Coronary artery (tissue), 2 donors: ENCODE measurements at regions not wholly inside any gene's neighbourhood (a gene's known extent, or its start where the extent isn't known, plus 50 kb on each side); places are given as distances from the start of the nearest gene placed in this dataset.

Source experiments
- DNase-seq: peaks from one replicate; pipeline ENCODE4 v3.0.0-alpha.2; 2017; ENCODE audit warnings: low spot score
- H3K27ac ChIP-seq, 2 donors: fragments of 200-600 bp; sonication (generic); one replicate each; pipeline ENCODE4 v1.5.1; 2016 to 2019
- H3K4me3 ChIP-seq: fragments of 200-600 bp; sonication (generic); 2 replicates; pipeline ENCODE4 v1.5.1; 2016; ENCODE audit warnings: mild to moderate bottlenecking, moderate library complexity
- TF ChIP-seq, protein P1 (sequence below): fragments of 200-600 bp; sonication (generic); IDR thresholded peaks from one replicate; pipeline ENCODE4 v1.5.1; 2019; ENCODE audit warnings: antibody characterized with exemption

DNA sequence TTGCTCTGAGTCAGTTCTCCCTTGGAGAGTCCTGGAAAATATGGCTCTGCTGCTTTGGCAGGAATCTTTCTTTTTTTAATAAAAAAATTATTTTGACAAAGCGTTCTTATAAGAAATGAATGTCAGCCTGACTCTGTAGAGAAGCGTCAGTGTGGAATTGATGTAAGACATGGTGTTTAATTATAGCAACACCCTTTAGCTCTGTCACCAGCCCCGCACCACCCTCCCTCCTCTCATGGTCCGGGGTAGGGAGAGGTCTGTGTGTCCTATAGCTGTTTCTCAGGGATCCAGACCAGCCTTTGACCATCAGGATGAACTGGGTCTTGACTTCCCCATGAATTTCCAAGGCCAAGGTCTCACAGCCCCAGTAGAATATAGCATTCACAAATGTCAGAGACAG is 120.6 kb downstream of the CHST1 start:
- no peak for DNase-seq
- TF ChIP-seq, protein P1, sequence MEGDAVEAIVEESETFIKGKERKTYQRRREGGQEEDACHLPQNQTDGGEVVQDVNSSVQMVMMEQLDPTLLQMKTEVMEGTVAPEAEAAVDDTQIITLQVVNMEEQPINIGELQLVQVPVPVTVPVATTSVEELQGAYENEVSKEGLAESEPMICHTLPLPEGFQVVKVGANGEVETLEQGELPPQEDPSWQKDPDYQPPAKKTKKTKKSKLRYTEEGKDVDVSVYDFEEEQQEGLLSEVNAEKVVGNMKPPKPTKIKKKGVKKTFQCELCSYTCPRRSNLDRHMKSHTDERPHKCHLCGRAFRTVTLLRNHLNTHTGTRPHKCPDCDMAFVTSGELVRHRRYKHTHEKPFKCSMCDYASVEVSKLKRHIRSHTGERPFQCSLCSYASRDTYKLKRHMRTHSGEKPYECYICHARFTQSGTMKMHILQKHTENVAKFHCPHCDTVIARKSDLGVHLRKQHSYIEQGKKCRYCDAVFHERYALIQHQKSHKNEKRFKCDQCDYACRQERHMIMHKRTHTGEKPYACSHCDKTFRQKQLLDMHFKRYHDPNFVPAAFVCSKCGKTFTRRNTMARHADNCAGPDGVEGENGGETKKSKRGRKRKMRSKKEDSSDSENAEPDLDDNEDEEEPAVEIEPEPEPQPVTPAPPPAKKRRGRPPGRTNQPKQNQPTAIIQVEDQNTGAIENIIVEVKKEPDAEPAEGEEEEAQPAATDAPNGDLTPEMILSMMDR, result no peak
- no peak overlapping the region for H3K4me3 ChIP-seq
- no peak overlapping the region for H3K27ac ChIP-seq

DNA sequence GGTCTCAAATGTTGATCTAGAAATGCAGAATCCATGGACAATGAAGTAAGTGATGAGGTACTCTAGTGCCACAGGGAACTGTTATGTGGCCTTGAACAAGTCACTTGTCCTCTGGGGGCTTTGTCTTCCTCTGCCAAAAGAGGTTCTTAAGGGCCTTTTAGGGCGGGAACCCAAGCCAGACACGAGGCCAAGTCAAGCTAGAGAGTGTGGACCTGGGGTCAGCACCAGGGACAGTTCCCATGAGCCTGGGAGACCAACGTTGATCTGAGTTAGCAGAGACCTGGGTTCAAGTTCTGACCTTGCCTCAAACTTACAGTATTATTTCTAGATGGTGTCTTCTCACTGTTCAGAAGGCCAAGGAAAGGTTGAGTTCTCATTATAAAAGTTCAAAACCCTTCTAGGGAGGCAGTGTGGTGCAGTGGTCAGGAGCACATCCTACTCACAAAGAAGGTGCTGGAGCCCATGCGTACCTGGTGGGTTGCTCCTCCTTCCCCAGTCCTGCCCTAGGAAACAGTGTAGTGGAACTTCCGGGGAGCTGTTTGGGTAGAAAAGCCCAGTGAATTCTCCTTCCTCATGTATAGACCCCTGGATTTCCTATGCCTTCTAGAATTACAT is 121.5 kb downstream of the CHST1 start:
- no peak for DNase-seq
- Histone ChIP-seq H3K27ac (no peak overlapping the region), H3K4me3 (no peak overlapping the region)
- TF ChIP-seq, protein P1, result no peak

DNA sequence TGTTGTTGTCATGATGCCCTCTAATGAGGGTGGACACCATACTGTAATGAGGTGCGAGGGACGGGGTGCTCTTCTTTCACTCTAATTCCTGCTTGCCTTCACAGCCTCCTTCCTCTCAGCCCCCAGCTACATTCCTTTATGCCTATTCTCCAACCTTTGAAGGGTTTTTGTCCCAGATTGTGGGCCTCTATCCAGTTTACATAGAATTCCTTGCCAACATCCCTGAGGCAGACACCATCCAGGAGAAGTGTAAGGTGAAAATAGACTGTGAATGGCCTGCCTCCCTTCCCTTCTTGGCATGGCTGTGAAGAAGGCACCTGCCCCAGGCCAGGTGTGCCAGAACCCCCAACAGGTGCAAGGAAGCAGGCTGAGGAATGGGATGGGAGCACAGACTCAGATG is 122.3 kb downstream of the CHST1 start:
- TF ChIP-seq, protein P1, result no peak
- Histone ChIP-seq H3K27ac (no peak overlapping the region), H3K4me3 (no peak overlapping the region)
- DNase-seq, result no peak

GRCh38 chr11:45541693-45542434 is 123.6 kb downstream of the CHST1 start:
- TF ChIP-seq, protein P1, result no peak
- H3K4me3 ChIP-seq, result no peak overlapping the region
- no peak for DNase-seq
- no peak overlapping the region for H3K27ac ChIP-seq

DNA sequence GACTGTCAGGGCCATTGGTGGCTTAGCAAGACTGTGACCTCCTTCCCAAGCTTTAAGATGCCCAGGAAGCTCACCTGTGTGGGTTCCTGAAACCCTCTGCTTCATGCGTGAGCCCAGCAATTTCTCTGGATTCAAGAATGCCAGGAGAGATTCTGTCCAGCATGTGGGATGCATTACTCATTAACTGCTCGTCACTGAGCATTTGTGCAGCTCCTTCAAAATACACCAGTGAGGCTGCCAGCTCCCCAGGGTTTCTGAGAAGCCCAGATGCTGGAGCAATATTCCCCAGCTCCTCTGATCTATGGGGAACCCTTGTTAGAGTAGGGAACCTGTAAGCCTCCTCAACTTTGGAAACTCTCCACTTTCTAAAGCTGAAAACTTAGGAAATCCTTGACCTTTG is 126.5 kb downstream of the CHST1 start:
- Histone ChIP-seq H3K27ac (no peak overlapping the region), H3K4me3 (no peak overlapping the region)
- TF ChIP-seq, protein P1, result no peak
- no peak for DNase-seq

DNA sequence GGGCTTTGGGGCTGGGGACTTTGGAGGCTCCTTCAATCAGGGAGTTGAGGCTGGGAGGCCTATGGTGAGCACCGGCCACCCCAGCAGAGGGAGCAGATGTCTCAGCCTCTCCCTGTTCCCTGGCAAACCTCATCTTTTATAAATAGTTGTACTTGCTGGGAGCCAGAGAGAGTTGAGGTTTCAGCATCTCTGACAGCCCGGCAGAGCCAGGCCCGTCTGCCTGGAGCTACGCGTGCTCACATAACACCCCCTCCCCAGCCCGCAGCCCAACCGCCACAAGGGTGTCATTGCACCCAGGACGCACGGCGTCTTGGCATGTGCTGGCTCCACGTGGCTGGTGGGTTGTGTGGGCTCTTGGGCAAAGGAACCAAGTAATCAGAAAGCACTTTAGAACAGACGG is 127.1 kb downstream of the CHST1 start:
- Histone ChIP-seq H3K4me3 (no peak overlapping the region), H3K27ac (no peak overlapping the region)
- DNase-seq, result no peak
- TF ChIP-seq, protein P1, result no peak

DNA sequence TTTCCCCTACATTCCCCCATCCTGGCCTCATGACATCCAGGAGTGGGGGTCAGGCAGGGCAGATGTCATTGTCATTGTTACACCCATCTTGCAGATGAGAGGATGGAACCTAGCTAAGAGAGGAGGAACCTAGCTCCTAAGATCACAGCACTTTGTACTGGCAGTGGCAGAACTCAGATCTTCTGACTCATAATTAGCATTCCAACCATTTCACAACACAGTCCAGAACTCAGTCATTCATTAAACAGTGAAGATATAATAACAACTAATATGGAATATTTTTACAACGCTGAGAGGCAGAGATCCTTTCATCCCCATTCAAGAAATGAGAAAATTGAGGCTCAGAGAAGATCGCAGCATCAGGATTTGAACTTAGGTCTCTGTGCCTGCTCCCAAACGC is 127.8 kb downstream of the CHST1 start:
- Histone ChIP-seq H3K4me3 (no peak overlapping the region), H3K27ac (no peak overlapping the region)
- TF ChIP-seq, protein P1, result no peak
- DNase-seq, result no peak
